Breast epithelium (tissue), 3 donors: ENCODE measurements at regions not wholly inside any gene's neighbourhood (a gene's known extent, or its start where the extent isn't known, plus 50 kb on each side); places are given as distances from the start of the nearest gene placed in this dataset.

Source experiments
- POLR2A ChIP-seq: fragments of 450-650 bp; IDR thresholded peaks from one replicate; pipeline ENCODE4 v1.6.1; 2016; ENCODE audit warnings: antibody characterized with exemption, mild to moderate bottlenecking, moderate library complexity
- POLR2AphosphoS5 ChIP-seq, 3 donors: sonication (generic); formaldehyde crosslinking; IDR thresholded peaks; one replicate each; pipeline ENCODE4 v1.6.1; 2017; ENCODE audit warnings: antibody characterized with exemption in 3 of 3
- TF ChIP-seq, protein P1 (sequence below), 3 donors: fragments of 450-650 bp; IDR thresholded peaks; one replicate each; pipeline ENCODE4 v1.5.1; 2016 to 2017; ENCODE audit warnings: antibody characterized with exemption in 3 of 3, mild to moderate bottlenecking in 3 of 3, moderate library complexity in 3 of 3

DNA sequence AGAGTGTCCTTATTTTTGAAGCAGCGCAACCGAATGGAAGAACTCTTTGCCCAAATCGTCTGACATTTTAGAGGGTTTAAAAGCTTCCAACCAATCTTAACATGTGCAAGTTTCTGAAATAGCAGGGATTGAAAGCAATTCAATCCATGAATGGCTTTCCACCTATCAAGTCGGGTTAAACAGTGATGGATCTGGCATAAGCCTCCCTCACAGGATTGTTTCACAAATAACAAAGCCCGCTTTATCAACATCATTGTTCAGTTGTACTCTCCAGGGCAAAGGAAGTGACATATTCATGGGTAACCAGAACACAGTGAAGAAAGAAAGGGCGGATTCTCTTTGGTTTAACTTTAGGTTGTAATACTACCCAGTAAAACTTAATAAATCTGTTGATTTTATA is 497.3 kb downstream of the MTRR start:
- TF ChIP-seq, protein P1, sequence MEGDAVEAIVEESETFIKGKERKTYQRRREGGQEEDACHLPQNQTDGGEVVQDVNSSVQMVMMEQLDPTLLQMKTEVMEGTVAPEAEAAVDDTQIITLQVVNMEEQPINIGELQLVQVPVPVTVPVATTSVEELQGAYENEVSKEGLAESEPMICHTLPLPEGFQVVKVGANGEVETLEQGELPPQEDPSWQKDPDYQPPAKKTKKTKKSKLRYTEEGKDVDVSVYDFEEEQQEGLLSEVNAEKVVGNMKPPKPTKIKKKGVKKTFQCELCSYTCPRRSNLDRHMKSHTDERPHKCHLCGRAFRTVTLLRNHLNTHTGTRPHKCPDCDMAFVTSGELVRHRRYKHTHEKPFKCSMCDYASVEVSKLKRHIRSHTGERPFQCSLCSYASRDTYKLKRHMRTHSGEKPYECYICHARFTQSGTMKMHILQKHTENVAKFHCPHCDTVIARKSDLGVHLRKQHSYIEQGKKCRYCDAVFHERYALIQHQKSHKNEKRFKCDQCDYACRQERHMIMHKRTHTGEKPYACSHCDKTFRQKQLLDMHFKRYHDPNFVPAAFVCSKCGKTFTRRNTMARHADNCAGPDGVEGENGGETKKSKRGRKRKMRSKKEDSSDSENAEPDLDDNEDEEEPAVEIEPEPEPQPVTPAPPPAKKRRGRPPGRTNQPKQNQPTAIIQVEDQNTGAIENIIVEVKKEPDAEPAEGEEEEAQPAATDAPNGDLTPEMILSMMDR (IDR thresholded peaks at IDR 0.05), result no peak
- TF ChIP-seq POLR2A (no peak), POLR2AphosphoS5 (IDR thresholded peaks at IDR 0.05) (no peak)
